ENCODE measurements at regions not wholly inside any gene's neighbourhood (a gene's known extent, or its start where the extent isn't known, plus 50 kb on each side); places are given as distances from the start of the nearest gene placed in this dataset.

DNA sequence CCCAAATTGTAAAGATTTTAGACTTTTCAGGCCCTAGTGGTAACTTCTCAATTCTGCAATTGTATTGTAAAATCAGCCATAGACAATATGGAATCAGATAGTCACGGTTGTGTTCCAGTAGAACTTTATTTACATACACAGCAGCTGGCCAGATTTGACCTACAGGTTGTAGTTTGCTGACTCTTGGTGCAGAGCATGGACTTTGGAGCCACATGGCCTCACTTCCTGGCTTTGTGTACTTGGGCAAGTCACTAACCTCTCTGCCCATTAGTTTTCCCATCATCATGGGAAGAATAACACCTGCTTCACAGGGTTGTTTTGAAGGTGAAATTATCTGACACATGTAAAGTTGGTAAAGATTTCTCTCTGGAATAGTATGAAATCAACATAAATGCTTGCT, 147.6 kb downstream of the TMEM200C start:
- TF ChIP-seq, protein P1, sequence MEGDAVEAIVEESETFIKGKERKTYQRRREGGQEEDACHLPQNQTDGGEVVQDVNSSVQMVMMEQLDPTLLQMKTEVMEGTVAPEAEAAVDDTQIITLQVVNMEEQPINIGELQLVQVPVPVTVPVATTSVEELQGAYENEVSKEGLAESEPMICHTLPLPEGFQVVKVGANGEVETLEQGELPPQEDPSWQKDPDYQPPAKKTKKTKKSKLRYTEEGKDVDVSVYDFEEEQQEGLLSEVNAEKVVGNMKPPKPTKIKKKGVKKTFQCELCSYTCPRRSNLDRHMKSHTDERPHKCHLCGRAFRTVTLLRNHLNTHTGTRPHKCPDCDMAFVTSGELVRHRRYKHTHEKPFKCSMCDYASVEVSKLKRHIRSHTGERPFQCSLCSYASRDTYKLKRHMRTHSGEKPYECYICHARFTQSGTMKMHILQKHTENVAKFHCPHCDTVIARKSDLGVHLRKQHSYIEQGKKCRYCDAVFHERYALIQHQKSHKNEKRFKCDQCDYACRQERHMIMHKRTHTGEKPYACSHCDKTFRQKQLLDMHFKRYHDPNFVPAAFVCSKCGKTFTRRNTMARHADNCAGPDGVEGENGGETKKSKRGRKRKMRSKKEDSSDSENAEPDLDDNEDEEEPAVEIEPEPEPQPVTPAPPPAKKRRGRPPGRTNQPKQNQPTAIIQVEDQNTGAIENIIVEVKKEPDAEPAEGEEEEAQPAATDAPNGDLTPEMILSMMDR (IDR thresholded peaks at IDR 0.05; ENCODE audit: low read length) = no peak
- TF ChIP-seq EZH2phosphoT487 (IDR thresholded peaks at IDR 0.05; ENCODE audit: low read length) (no peak), EZH2 (optimal IDR thresholded peaks at IDR 0.05; ENCODE audit: low read depth, low read length) (no peak)
